Heart left ventricle (tissue), 16 donors: ENCODE measurements at regions not wholly inside any gene's neighbourhood (a gene's known extent, or its start where the extent isn't known, plus 50 kb on each side); places are given as distances from the start of the nearest gene placed in this dataset.

ENCODE experiments used
- ATAC-seq, 4 donors: fragments of 200-7000 bp; cut with Tn5 transposase; one replicate each; pipeline ENCODE4 v1.9.1; 2020 to 2022; ENCODE audit warnings: moderate library complexity in 4 of 4, mild to moderate bottlenecking in 3 of 4, moderate number of reproducible peaks in 1 of 4
- DNase-seq, 5 donors: peaks; one replicate each; pipeline ENCODE4 v3.0.0-alpha.2; 2020
- H3K27ac ChIP-seq, 12 donors: fragments of 200-600 bp; sonication (generic) in 4 of 12; one replicate each; pipeline versions ENCODE4 v1.5.0 to v1.8.0; 2016 to 2022; ENCODE audit warnings: mild to moderate bottlenecking in 2 of 12
- H3K27me3 ChIP-seq, 9 donors: fragments of 200-600 bp; sonication (generic) in 2 of 9; one replicate each; pipeline versions ENCODE4 v1.5.1 to v1.8.0; 2016 to 2022; ENCODE audit warnings: mild to moderate bottlenecking in 3 of 9
- H3K36me3 ChIP-seq, 9 donors: fragments of 200-600 bp; sonication (generic) in 2 of 9; one replicate each; pipeline versions ENCODE4 v1.5.0 to v1.8.0; 2018 to 2022; ENCODE audit warnings: mild to moderate bottlenecking in 2 of 9
- H3K4me1 ChIP-seq, 12 donors: fragments of 200-600 bp; sonication (generic) in 4 of 12; one replicate each; pipeline versions ENCODE4 v1.5.0 to v1.8.0; 2016 to 2022; ENCODE audit warnings: mild to moderate bottlenecking in 3 of 12
- H3K4me3 ChIP-seq, 12 donors: fragments of 200-600 bp; sonication (generic) in 4 of 12; one replicate each; pipeline versions ENCODE4 v1.5.0 to v1.8.0; 2017 to 2022; ENCODE audit warnings: mild to moderate bottlenecking in 9 of 12, moderate library complexity in 4 of 12
- H3K9me3 ChIP-seq, 12 donors: fragments of 200-600 bp; sonication (generic) in 4 of 12; one replicate each; pipeline versions ENCODE4 v1.5.0 to v1.8.0; 2016 to 2022; ENCODE audit warnings: mild to moderate bottlenecking in 1 of 12
- POLR2A ChIP-seq, 2 donors: fragments of 450-650 bp; IDR thresholded peaks; one replicate each; pipeline ENCODE4 v1.6.1; 2017; ENCODE audit warnings: antibody characterized with exemption in 2 of 2, mild to moderate bottlenecking in 2 of 2, moderate library complexity in 2 of 2
- WGBS, 4 donors: extraction: QIAGEN DNeasy Blood & Tissue Kit in 2 of 4; methylation state at CpG; one replicate each; pipeline versions ENCODE4 v1.1.5 to v1.1.7; 2013 to 2018; 5-methylcytosine and 5-hydroxymethylcytosine counted together
- intact Hi-C, 10 donors: fragments of 100-400 bp; cut with DNase I; formaldehyde crosslinking; loops; one replicate each; pipeline versions ENCODE4 v1.11.1 to v1.14.2; 2022
- TF ChIP-seq, protein P1 (sequence below), 12 donors: fragments of 200-600 bp; sonication (generic) in 4 of 12; IDR thresholded peaks; one replicate each; pipeline versions ENCODE4 v1.5.0 to v1.8.0; 2018 to 2022; ENCODE audit warnings: antibody characterized with exemption in 12 of 12, mild to moderate bottlenecking in 5 of 12
- donor health status: ischemic (EF 13 %, LVEDD 7.1; RV severe dilation, severe dysfunction).
- donor health status: healthy with polysubstance abuse.
- donor health status: DM: no; HTN: yes; CAD: no.
- donor health status: DM: no; HTN: no; CAD: no.
- donor health status: ischemic (EF 25% LVEDD 6.9; RV normal size, moderate dysfunction).
- donor health status: ischemic (EF 25% LVEDD 5.7; RV mildly dilated, moderate dysfunction).
- donor health status: healthy.
- donor health status: DM: yes; HTN: yes; CAD: no.
- donor health status: ischemic (EF 35%, LVEDD 5.7; RV mildly dilated, moderate dysfunction).
- donor health status: nonischemic (EF 11% LVEDD 7.7; RV severe dilation, severe dysfunction).
- donor health status: DM: yes; HTN: yes; CAD: no.
- donor health status: PGD.
- donor health status: ischemic (EF 29% LVEDD 5.4; RV normal size, mild dysfunction).
- donor health status: nonischemic (EF 23%, LVEDD 6.1; RV moderate dilation, normal function).

DNA sequence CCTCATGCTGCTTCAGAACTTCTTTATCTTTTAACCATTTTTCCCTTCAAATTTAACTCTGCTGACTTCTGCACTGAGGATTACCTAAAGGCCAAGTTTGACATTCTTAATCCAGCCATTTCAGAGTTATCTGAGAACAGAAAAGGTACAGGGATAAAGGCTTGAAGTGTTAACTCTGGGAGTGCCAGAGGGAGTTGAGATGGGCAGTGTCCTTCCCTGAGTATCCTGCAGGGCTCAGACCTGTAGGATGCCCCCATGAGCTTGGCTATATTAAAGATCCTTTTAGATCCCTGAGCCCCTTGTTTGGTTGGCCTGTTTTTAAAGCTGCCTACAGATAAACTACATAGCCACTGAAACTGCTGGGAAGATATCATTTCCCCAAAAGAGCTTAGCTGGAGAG lies 268.4 kb upstream of the KIRREL3 start:
- intact Hi-C loops: no loop called here
- Histone ChIP-seq H3K4me1 (no peaks in the 10 kb centered on the region), H3K27ac (no peak overlapping the region), H3K4me3 (no peak overlapping the region), H3K9me3 (peaks cover 0 to 5% (median 0%) of the 10 kb centered on the region in 12 donors), H3K36me3 (no peaks in the 10 kb centered on the region), H3K27me3 (peaks cover 0 to 3% (median 0%) of the 10 kb centered on the region in 9 donors)
- DNase-seq (no peak), ATAC-seq (no peak)
- no peak for TF ChIP-seq POLR2A (IDR thresholded peaks at IDR 0.05)
- TF ChIP-seq, protein P1, sequence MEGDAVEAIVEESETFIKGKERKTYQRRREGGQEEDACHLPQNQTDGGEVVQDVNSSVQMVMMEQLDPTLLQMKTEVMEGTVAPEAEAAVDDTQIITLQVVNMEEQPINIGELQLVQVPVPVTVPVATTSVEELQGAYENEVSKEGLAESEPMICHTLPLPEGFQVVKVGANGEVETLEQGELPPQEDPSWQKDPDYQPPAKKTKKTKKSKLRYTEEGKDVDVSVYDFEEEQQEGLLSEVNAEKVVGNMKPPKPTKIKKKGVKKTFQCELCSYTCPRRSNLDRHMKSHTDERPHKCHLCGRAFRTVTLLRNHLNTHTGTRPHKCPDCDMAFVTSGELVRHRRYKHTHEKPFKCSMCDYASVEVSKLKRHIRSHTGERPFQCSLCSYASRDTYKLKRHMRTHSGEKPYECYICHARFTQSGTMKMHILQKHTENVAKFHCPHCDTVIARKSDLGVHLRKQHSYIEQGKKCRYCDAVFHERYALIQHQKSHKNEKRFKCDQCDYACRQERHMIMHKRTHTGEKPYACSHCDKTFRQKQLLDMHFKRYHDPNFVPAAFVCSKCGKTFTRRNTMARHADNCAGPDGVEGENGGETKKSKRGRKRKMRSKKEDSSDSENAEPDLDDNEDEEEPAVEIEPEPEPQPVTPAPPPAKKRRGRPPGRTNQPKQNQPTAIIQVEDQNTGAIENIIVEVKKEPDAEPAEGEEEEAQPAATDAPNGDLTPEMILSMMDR (IDR thresholded peaks at IDR 0.05): no peak

DNA sequence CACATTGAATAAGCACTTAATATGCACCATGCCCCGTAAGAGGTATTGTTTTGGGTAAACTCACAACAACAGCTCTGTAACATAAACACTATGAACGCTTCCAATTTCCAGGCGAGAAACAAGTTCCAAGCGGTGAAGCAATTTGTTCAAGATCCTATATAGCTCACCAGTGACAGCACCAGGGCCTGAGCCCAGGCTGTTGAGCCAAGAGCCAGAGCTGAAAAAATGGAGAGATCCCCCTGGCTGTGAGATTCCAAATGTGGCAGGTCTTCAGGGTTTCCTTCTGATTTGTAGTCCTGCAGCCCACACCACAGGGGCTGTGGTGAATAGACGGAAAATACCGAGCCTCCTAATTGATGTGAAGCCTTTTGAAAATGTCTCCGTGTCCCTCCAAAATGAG lies 268.0 kb upstream of the KIRREL3 start:
- no peak for DNase-seq
- no peak overlapping the region for H3K4me3 ChIP-seq
- no peak for ATAC-seq
- H3K27ac ChIP-seq: no peak overlapping the region
- peaks cover 0 to 5% (median 0%) of the 10 kb centered on the region in 12 donors for H3K9me3 ChIP-seq
- peaks cover 0 to 3% (median 0%) of the 10 kb centered on the region in 9 donors for H3K27me3 ChIP-seq
- H3K4me1 ChIP-seq: no peaks in the 10 kb centered on the region
- no peaks in the 10 kb centered on the region for H3K36me3 ChIP-seq
- 71 to 78% (median 75%) methylated on average over 7 of the region's 7 CpGs for WGBS, 4 donors
- TF ChIP-seq, protein P1 (IDR thresholded peaks at IDR 0.05): no peak
- TF ChIP-seq POLR2A (IDR thresholded peaks at IDR 0.05): no peak
- intact Hi-C loops: no loop called here

DNA sequence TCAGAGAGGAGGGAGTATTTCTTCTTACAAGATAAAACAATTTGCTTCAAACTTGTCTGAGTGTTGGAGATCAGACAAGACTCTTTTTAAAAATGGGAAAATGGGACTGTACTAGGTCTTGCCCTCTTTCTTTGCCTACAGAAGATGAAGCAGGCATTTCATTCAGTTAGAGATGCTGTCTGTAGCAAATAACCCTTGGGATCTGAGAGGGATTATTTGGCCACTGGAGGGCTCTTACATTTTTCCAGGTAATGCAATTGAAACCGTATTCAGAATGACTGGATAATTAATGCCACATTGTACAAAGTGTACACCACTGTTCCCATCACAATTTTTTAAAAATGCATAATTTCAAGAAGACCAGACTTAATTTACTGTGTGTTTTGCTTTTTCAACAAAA lies 258.5 kb upstream of the KIRREL3 start:
- no peaks in the 10 kb centered on the region for H3K36me3 ChIP-seq
- 63 to 70% (median 67%) methylated on average over 1 of the region's 1 CpG for WGBS, 4 donors
- H3K4me3 ChIP-seq: no peak overlapping the region
- no peak overlapping the region for H3K27ac ChIP-seq
- DNase-seq (no peak), ATAC-seq (no peak)
- TF ChIP-seq POLR2A (IDR thresholded peaks at IDR 0.05): no peak
- TF ChIP-seq, protein P1 (IDR thresholded peaks at IDR 0.05): no peak
- no peaks in the 10 kb centered on the region for H3K9me3 ChIP-seq
- no peaks in the 10 kb centered on the region for H3K27me3 ChIP-seq
- intact Hi-C loops: no loop called here
- H3K4me1 ChIP-seq: peaks cover 0 to 6% (median 0%) of the 10 kb centered on the region in 12 donors

DNA sequence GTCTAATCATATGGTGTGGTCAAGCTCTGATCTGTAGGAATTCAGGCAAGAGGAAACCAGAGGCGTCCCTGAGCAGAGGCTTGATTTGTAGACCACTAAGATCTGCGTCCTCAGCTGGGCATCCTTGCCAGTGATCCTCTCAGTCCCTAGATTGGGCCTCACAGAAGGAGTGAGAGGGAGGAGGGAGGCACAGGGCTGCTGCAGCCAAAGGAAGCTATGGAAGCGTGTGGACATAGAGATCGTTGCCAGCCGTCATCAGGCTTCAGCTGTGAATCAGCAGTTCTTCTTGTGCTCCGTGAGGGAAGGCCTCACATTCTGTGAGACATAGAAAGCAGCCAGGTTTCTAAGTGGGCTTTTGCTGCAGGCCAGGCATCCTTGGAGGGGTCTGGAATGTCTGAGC lies 254.6 kb upstream of the KIRREL3 start:
- TF ChIP-seq, protein P1 (IDR thresholded peaks at IDR 0.05): no peak
- no peak for TF ChIP-seq POLR2A (IDR thresholded peaks at IDR 0.05)
- 16 to 58% (median 35%) methylated on average over 6 of the region's 6 CpGs for WGBS, 4 donors
- ATAC-seq: peak in 1 of 4 donors; percentile 33
- Histone ChIP-seq H3K4me3 (no peak overlapping the region), H3K4me1 (peaks cover 0 to 18% (median 6%) of the 10 kb centered on the region in 12 donors), H3K27ac (no peak overlapping the region), H3K36me3 (no peaks in the 10 kb centered on the region), H3K27me3 (no peaks in the 10 kb centered on the region), H3K9me3 (no peaks in the 10 kb centered on the region)
- DNase-seq: no peak
- intact Hi-C loops: no loop called here
